HepG2 (cell line): ENCODE measurements at regions not wholly inside any gene's neighbourhood (a gene's known extent, or its start where the extent isn't known, plus 50 kb on each side); places are given as distances from the start of the nearest gene placed in this dataset.

Experiments
- CREB1 ChIP-seq, 2 experiments: fragments of 450-650 bp in 1 of 2; IDR thresholded peaks; 2 replicates each; pipeline ENCODE4 v1.6.1; 2016 to 2017; ENCODE audit warnings: control low read depth in 1 of 2, mild to moderate bottlenecking in 1 of 2, missing compliant biosample characterization in 1 of 2, missing genetic modification characterization in 1 of 2
- KAT7 ChIP-seq: IDR thresholded peaks from 2 replicates; pipeline ENCODE4 v1.6.1; 2018; ENCODE audit warnings: borderline replicate concordance, missing compliant biosample characterization
- KDM1A ChIP-seq: IDR thresholded peaks from 2 replicates; pipeline ENCODE4 v1.6.1; 2016; ENCODE audit warnings: missing compliant biosample characterization
- PAWR ChIP-seq: sonication (generic); formaldehyde crosslinking; IDR thresholded peaks from 2 replicates; pipeline ENCODE4 v1.4.0; 2020; ENCODE audit warnings: missing genetic modification reagents, mild to moderate bottlenecking, borderline replicate concordance
- PHF5A ChIP-seq: IDR thresholded peaks from one replicate; pipeline ENCODE4 v1.6.1; 2018; ENCODE audit warnings: low read depth, missing genetic modification reagents; ENCODE audit not compliant: unreplicated experiment
- SOX5 ChIP-seq: IDR thresholded peaks from 2 replicates; pipeline ENCODE4 v1.6.1; 2016; ENCODE audit warnings: borderline replicate concordance
- SOX6 ChIP-seq, 2 experiments: fragments of 450-650 bp in 1 of 2; sonication (generic) in 1 of 2; formaldehyde crosslinking in 1 of 2; IDR thresholded peaks; 2 replicates each; pipeline versions ENCODE4 v1.4.0 to v1.6.1; 2017 to 2020; ENCODE audit warnings: antibody characterized with exemption in 1 of 2, mild to moderate bottlenecking in 1 of 2, missing genetic modification reagents in 1 of 2
- ZBTB1 ChIP-seq: sonication (generic); formaldehyde crosslinking; IDR thresholded peaks from 2 replicates; pipeline ENCODE4 v1.4.0; 2020; ENCODE audit warnings: missing genetic modification reagents, borderline replicate concordance
- ZFP36L1 ChIP-seq: sonication (generic); formaldehyde crosslinking; IDR thresholded peaks from 2 replicates; pipeline ENCODE4 v1.8.0; 2022; ENCODE audit warnings: mild to moderate bottlenecking, missing genetic modification reagents, moderate library complexity
- ZFP41 ChIP-seq: sonication (generic); formaldehyde crosslinking; IDR thresholded peaks from 2 replicates; pipeline ENCODE4 v1.4.0; 2020; ENCODE audit warnings: mild to moderate bottlenecking, missing genetic modification reagents, borderline replicate concordance
- ZFYVE20 ChIP-seq: sonication (generic); formaldehyde crosslinking; IDR thresholded peaks from 2 replicates; pipeline ENCODE4 v1.8.0; 2023; ENCODE audit warnings: low read depth, mild to moderate bottlenecking, moderate library complexity, missing genetic modification reagents, borderline replicate concordance
- ZNF264 ChIP-seq: sonication (generic); formaldehyde crosslinking; IDR thresholded peaks from 2 replicates; pipeline ENCODE4 v1.4.0; 2020; ENCODE audit warnings: missing genetic modification reagents
- ZNF326 ChIP-seq: sonication (generic); formaldehyde crosslinking; IDR thresholded peaks from 2 replicates; pipeline ENCODE4 v1.4.0; 2020; ENCODE audit warnings: missing genetic modification reagents, borderline replicate concordance
- ZNF883 ChIP-seq: sonication (generic); formaldehyde crosslinking; IDR thresholded peaks from 2 replicates; pipeline ENCODE4 v1.5.1; 2020; ENCODE audit warnings: mild to moderate bottlenecking, missing genetic modification reagents; ENCODE audit errors: not compliant biosample characterization
- TF ChIP-seq, protein P1 (sequence below): IDR thresholded peaks from 2 replicates; pipeline ENCODE4 v1.6.1; 2018; ENCODE audit warnings: missing genetic modification reagents, mild to moderate bottlenecking, missing compliant biosample characterization
- TF ChIP-seq, protein P2 (sequence below): sonication (generic); formaldehyde crosslinking; IDR thresholded peaks from 2 replicates; pipeline ENCODE4 v1.5.0; 2020; ENCODE audit warnings: mild to moderate bottlenecking, missing genetic modification reagents
- TF ChIP-seq, protein P3 (sequence below): sonication (generic); formaldehyde crosslinking; IDR thresholded peaks from 2 replicates; pipeline ENCODE4 v1.4.0; 2020; ENCODE audit warnings: mild to moderate bottlenecking, missing genetic modification reagents
- TF ChIP-seq, protein P4 (sequence below): sonication (generic); formaldehyde crosslinking; IDR thresholded peaks from 2 replicates; pipeline ENCODE4 v1.8.0; 2022; ENCODE audit warnings: missing genetic modification reagents, mild to moderate bottlenecking, borderline replicate concordance
- TF ChIP-seq, protein P5 (sequence below): sonication (generic); formaldehyde crosslinking; conservative IDR thresholded peaks from 2 replicates; pipeline ENCODE4 v1.4.0; 2020; ENCODE audit warnings: missing genetic modification reagents
- TF ChIP-seq, protein P6 (sequence below): sonication (generic); formaldehyde crosslinking; IDR thresholded peaks from 2 replicates; pipeline ENCODE4 v1.5.0; 2020; ENCODE audit warnings: missing genetic modification reagents

DNA sequence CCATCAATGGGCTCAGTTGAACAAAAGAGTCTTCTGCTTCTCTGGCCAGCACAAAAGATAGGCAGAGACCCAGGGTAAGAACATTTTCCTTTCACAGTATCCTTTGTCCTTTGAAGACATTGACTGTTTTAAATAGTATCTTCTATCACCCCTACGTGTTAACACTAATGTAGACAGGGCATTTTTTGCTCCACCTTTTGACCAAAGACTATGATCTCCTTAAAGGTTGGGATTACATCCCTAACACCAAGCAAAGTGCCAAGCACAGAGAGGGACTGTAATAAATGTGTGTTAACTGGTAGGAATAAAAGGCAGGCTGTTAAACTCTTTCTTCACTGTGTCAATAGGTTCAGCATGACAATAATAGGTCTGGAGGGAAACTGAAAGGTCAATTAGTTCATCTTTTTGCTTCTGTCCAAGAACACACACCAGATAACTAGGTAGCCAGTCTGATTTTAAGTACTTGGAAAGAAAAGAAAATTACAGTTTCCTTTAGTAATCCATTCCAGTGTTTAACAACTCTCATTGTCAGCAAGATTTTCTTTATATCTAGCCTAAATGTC lies 63.6 kb upstream of the NOX3 start (continued):
- TF ChIP-seq, protein P1, sequence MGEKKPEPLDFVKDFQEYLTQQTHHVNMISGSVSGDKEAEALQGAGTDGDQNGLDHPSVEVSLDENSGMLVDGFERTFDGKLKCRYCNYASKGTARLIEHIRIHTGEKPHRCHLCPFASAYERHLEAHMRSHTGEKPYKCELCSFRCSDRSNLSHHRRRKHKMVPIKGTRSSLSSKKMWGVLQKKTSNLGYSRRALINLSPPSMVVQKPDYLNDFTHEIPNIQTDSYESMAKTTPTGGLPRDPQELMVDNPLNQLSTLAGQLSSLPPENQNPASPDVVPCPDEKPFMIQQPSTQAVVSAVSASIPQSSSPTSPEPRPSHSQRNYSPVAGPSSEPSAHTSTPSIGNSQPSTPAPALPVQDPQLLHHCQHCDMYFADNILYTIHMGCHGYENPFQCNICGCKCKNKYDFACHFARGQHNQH (CRISPR knock-in tag) = no peak
- TF ChIP-seq, protein P2, sequence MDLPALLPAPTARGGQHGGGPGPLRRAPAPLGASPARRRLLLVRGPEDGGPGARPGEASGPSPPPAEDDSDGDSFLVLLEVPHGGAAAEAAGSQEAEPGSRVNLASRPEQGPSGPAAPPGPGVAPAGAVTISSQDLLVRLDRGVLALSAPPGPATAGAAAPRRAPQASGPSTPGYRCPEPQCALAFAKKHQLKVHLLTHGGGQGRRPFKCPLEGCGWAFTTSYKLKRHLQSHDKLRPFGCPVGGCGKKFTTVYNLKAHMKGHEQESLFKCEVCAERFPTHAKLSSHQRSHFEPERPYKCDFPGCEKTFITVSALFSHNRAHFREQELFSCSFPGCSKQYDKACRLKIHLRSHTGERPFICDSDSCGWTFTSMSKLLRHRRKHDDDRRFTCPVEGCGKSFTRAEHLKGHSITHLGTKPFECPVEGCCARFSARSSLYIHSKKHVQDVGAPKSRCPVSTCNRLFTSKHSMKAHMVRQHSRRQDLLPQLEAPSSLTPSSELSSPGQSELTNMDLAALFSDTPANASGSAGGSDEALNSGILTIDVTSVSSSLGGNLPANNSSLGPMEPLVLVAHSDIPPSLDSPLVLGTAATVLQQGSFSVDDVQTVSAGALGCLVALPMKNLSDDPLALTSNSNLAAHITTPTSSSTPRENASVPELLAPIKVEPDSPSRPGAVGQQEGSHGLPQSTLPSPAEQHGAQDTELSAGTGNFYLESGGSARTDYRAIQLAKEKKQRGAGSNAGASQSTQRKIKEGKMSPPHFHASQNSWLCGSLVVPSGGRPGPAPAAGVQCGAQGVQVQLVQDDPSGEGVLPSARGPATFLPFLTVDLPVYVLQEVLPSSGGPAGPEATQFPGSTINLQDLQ (CRISPR knock-in tag) = no peak
- TF ChIP-seq ZFYVE20 (no peak), CREB1 (IDR thresholded peaks at IDR 0.05) (no peak), CREB1 (CRISPR knock-in tag; IDR thresholded peaks at IDR 0.05) (0 out of 2 replicates have a peak, but pooled peaks have one; percentile 27), ZNF264 (CRISPR knock-in tag) (no peak), KDM1A (CRISPR knock-in tag) (no peak), ZNF883 (CRISPR knock-in tag) (no peak), PHF5A (CRISPR knock-in tag) (no peak), ZFP41 (CRISPR knock-in tag) (no peak), ZNF326 (CRISPR knock-in tag) (no peak), ZFP36L1 (CRISPR knock-in tag) (no peak), PAWR (CRISPR knock-in tag) (no peak), SOX6 (IDR thresholded peaks at IDR 0.05) (no peak), SOX6 (CRISPR knock-in tag; IDR thresholded peaks at IDR 0.05) (peak; percentile 8; the same call in 1 of the 2 replicates), SOX5 (CRISPR knock-in tag) (peak; percentile 48; the same call in 1 of the 2 replicates), ZBTB1 (CRISPR knock-in tag) (no peak), KAT7 (CRISPR knock-in tag) (no peak)
- TF ChIP-seq, protein P3, sequence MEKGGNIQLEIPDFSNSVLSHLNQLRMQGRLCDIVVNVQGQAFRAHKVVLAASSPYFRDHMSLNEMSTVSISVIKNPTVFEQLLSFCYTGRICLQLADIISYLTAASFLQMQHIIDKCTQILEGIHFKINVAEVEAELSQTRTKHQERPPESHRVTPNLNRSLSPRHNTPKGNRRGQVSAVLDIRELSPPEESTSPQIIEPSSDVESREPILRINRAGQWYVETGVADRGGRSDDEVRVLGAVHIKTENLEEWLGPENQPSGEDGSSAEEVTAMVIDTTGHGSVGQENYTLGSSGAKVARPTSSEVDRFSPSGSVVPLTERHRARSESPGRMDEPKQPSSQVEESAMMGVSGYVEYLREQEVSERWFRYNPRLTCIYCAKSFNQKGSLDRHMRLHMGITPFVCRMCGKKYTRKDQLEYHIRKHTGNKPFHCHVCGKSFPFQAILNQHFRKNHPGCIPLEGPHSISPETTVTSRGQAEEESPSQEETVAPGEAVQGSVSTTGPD = no peak
- TF ChIP-seq, protein P4, sequence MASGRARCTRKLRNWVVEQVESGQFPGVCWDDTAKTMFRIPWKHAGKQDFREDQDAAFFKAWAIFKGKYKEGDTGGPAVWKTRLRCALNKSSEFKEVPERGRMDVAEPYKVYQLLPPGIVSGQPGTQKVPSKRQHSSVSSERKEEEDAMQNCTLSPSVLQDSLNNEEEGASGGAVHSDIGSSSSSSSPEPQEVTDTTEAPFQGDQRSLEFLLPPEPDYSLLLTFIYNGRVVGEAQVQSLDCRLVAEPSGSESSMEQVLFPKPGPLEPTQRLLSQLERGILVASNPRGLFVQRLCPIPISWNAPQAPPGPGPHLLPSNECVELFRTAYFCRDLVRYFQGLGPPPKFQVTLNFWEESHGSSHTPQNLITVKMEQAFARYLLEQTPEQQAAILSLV (CRISPR knock-in tag) = no peak
- TF ChIP-seq, protein P5, sequence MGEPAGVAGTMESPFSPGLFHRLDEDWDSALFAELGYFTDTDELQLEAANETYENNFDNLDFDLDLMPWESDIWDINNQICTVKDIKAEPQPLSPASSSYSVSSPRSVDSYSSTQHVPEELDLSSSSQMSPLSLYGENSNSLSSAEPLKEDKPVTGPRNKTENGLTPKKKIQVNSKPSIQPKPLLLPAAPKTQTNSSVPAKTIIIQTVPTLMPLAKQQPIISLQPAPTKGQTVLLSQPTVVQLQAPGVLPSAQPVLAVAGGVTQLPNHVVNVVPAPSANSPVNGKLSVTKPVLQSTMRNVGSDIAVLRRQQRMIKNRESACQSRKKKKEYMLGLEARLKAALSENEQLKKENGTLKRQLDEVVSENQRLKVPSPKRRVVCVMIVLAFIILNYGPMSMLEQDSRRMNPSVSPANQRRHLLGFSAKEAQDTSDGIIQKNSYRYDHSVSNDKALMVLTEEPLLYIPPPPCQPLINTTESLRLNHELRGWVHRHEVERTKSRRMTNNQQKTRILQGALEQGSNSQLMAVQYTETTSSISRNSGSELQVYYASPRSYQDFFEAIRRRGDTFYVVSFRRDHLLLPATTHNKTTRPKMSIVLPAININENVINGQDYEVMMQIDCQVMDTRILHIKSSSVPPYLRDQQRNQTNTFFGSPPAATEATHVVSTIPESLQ (CRISPR knock-in tag) = no peak
- TF ChIP-seq, protein P6, sequence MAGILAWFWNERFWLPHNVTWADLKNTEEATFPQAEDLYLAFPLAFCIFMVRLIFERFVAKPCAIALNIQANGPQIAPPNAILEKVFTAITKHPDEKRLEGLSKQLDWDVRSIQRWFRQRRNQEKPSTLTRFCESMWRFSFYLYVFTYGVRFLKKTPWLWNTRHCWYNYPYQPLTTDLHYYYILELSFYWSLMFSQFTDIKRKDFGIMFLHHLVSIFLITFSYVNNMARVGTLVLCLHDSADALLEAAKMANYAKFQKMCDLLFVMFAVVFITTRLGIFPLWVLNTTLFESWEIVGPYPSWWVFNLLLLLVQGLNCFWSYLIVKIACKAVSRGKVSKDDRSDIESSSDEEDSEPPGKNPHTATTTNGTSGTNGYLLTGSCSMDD (CRISPR knock-in tag) = no peak
